ENCODE measurements at regions not wholly inside any gene's neighbourhood (a gene's known extent, or its start where the extent isn't known, plus 50 kb on each side); places are given as distances from the start of the nearest gene placed in this dataset.

DNA sequence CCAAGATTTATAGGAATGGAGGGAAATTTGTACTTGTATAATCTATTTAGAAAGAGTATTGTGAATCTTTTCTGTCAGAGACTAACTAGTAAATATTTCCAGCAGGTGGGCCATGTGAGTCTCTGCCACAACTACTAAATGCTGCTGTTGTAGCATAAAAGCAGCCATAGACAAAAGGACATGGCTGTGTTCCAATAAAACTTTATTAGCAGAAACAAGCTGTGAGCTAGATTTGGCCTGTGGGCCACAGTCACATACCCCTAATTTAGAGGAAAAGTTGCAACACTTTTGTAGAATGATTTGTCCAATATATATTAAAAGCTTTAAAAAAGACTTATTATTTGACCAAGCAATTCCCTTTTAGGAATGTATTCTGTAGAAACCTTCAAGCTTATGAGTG lies 207.2 kb downstream of the LMBRD1 start:
- Histone ChIP-seq H3K9me3 (ENCODE audit: control insufficient read depth in 4 of 4, insufficient read depth in 3 of 4, low read length in 3 of 4) (no peaks in the 10 kb centered on the region), H3K27me3 (ENCODE audit: control insufficient read depth in 3 of 3, insufficient read depth in 3 of 3, low read length in 2 of 3) (no peaks in the 10 kb centered on the region), H3K36me3 (ENCODE audit: control insufficient read depth in 4 of 4, insufficient read depth in 4 of 4, low read length in 4 of 4) (no peaks in the 10 kb centered on the region), H3K4me3 (no peak overlapping the region), H3K9ac (ENCODE audit: insufficient read depth in 1 of 2, low read length in 2 of 2) (no peak overlapping the region), H3K4me1 (ENCODE audit: control insufficient read depth in 5 of 5, insufficient read depth in 5 of 5, low read length in 5 of 5) (peaks cover 0 to 5% (median 0%) of the 10 kb centered on the region in 5 donors), H3K27ac (ENCODE audit: low read depth in 1 of 2, low read length in 1 of 2) (no peak overlapping the region)
- TF ChIP-seq, protein P1, sequence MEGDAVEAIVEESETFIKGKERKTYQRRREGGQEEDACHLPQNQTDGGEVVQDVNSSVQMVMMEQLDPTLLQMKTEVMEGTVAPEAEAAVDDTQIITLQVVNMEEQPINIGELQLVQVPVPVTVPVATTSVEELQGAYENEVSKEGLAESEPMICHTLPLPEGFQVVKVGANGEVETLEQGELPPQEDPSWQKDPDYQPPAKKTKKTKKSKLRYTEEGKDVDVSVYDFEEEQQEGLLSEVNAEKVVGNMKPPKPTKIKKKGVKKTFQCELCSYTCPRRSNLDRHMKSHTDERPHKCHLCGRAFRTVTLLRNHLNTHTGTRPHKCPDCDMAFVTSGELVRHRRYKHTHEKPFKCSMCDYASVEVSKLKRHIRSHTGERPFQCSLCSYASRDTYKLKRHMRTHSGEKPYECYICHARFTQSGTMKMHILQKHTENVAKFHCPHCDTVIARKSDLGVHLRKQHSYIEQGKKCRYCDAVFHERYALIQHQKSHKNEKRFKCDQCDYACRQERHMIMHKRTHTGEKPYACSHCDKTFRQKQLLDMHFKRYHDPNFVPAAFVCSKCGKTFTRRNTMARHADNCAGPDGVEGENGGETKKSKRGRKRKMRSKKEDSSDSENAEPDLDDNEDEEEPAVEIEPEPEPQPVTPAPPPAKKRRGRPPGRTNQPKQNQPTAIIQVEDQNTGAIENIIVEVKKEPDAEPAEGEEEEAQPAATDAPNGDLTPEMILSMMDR (IDR thresholded peaks at IDR 0.05; ENCODE audit: control extremely low read depth, extremely low read depth), result no peak
- no peak for DNase-seq
- no peak for ATAC-seq (ENCODE audit: insufficient read depth, low FRiP score)

DNA sequence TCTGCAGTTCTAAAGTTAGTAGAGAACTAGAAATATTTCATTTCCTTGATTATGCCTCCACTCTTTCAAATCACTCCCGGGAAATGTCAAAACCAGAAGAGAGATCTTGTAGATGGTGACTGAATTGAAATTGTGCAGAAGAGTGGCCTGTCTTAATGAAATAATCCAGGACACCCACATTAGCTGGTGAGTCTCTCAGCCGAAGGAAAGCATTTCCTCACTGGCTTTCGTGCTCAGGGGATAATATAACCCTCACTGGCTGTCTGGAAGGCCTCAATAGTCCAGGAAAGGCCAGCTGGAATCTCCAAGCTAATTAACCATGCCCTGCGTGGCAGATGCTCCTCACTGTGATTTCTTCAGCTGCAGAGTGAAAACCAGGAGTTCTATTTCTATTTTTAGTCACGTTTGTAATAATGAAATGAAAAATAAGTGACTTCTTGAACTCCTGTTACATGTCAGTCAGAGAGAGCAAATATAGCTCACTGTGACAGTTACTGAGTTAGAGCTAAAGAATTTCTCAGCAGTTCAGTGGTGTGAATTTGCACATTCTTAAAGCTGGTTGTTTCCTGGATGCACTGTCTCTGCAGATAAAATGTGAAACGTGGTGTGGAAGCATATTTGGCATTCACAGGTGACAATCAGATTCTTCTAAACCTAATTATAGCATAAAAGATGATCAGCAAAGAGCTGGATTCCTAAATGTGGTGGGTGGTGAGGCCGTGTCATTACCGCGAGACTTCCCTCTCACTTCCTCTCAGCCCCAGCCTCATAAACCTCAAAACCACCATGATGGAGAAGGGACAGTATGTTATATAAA lies 211.7 kb downstream of the LMBRD1 start:
- Histone ChIP-seq H3K27me3 (ENCODE audit: control insufficient read depth in 3 of 3, insufficient read depth in 3 of 3, low read length in 2 of 3) (no peaks in the 10 kb centered on the region), H3K9ac (ENCODE audit: insufficient read depth in 1 of 2, low read length in 2 of 2) (no peak overlapping the region), H3K27ac (ENCODE audit: low read depth in 1 of 2, low read length in 1 of 2) (peak overlapping the region in 1 of 2 donors; percentile 50), H3K4me3 (no peak overlapping the region), H3K9me3 (ENCODE audit: control insufficient read depth in 4 of 4, insufficient read depth in 3 of 4, low read length in 3 of 4) (no peaks in the 10 kb centered on the region), H3K36me3 (ENCODE audit: control insufficient read depth in 4 of 4, insufficient read depth in 4 of 4, low read length in 4 of 4) (no peaks in the 10 kb centered on the region), H3K4me1 (ENCODE audit: control insufficient read depth in 5 of 5, insufficient read depth in 5 of 5, low read length in 5 of 5) (peaks cover 0 to 8% (median 0%) of the 10 kb centered on the region in 5 donors)
- TF ChIP-seq, protein P1 (IDR thresholded peaks at IDR 0.05; ENCODE audit: control extremely low read depth, extremely low read depth), result no peak
- ATAC-seq (ENCODE audit: insufficient read depth, low FRiP score), result no peak
- 25 to 39% methylated on average over 9 of the region's 9 CpGs for WGBS, 2 donors
- DNase-seq, result no peak

DNA sequence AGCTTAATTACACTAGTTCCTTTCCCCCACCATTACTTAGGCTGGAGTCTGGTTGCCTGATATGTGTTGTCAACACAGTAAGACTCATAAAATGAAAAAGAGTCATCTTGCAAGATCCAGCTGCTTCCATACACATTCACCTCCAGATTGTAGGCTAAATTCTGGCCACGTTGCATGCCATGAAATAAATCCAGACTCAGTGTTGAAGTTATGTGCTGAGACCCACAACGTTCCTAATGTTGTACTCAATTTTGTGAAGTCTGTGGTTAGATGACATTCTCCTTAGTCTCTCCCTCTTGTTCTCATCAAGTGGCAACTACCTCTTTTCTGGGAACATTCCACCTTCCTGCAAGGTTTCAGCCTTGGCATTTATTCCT lies 212.3 kb downstream of the LMBRD1 start:
- H3K4me1 ChIP-seq (ENCODE audit: control insufficient read depth in 5 of 5, insufficient read depth in 5 of 5, low read length in 5 of 5), result peaks cover 0 to 8% (median 0%) of the 10 kb centered on the region in 5 donors
- DNase-seq (peak in 2 of 3 donors; percentile 24 to 46), ATAC-seq (ENCODE audit: insufficient read depth, low FRiP score) (no peak)
- H3K4me3 ChIP-seq, result no peak overlapping the region
- peak overlapping the region in 1 of 2 donors; percentile 50 for H3K27ac ChIP-seq (ENCODE audit: low read depth in 1 of 2, low read length in 1 of 2)
- H3K9me3 ChIP-seq (ENCODE audit: control insufficient read depth in 4 of 4, insufficient read depth in 3 of 4, low read length in 3 of 4), result no peaks in the 10 kb centered on the region
- WGBS, 2 donors, result 52 to 54% methylated on average over 2 of the region's 2 CpGs
- TF ChIP-seq, protein P1 (IDR thresholded peaks at IDR 0.05; ENCODE audit: control extremely low read depth, extremely low read depth), result no peak
- no peak overlapping the region for H3K9ac ChIP-seq (ENCODE audit: insufficient read depth in 1 of 2, low read length in 2 of 2)
- no peaks in the 10 kb centered on the region for H3K27me3 ChIP-seq (ENCODE audit: control insufficient read depth in 3 of 3, insufficient read depth in 3 of 3, low read length in 2 of 3)
- no peaks in the 10 kb centered on the region for H3K36me3 ChIP-seq (ENCODE audit: control insufficient read depth in 4 of 4, insufficient read depth in 4 of 4, low read length in 4 of 4)

Data from lung (tissue), 11 donors.